Activated CD4-positive, alpha-beta T cell treated with anti-CD3 and anti-CD28 coated beads, Interleukin-2, amount 50 U/mL, for 48 hours (primary cell): ENCODE measurements at regions not wholly inside any gene's neighbourhood (a gene's known extent, or its start where the extent isn't known, plus 50 kb on each side); places are given as distances from the start of the nearest gene placed in this dataset.
"Not testable (repeated sequence)": the region's sequence is repeated elsewhere in the genome, so short reads cannot be mapped to it uniquely, and the experiment has no call there.

ENCODE experiments used
- DNase-seq, 2 experiments: peaks; one replicate each; pipeline ENCODE4 v3.0.0-alpha.2; 2020

DNA sequence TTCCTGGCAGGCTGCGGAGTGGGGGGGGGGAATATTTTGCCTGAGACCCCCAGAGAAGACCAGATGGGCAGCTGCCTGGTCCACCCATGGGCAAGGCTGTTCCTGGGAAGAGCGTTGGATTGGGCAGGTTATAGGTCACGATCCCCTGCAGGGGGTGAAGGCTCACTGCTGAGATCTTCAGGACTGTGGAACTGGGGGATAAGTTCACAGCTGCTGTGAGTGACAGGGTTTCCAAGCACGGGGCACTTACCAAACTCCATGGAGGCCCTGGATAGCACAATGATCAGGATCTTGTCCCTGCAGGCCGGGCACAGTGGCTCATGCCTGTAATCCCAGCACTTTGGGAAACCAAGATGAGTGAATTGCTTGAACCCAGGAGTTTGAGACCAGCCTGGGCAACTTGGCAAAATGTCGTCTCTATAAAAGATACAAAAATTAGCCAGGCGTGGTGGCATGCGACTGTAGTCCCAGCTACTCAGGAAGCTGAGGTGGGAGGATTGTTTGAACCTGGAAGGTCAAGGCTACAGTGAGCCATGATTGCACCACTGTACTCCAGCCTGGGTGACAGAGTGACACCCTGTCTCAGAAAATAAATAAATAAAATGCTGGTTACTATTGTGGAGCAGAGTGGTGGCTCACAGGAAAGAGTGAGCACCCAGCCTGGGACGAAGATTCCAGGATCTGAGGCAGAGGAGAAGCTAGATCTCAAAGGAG is 68.0 kb upstream of the HELT start:
- no peak for DNase-seq

DNA sequence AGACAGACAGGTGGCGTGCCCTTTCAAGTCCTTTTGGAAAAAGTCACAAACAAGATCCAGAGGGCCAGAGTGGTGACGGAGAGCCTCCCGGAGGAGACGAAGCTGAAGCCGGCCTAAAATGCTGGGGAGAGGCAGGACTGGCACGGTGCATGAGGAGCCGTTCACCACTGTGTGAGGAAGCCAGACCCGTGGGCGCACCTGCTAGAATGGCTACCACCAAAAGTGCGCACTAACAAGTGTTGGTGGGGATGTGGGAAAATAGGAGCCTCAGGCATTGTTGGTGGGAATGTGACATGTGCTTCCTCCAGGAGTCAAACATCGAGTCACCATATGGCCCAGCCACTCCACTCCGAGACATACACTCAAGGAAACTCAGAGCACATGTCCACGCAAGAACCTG is 67.4 kb upstream of the HELT start:
- no peak for DNase-seq

DNA sequence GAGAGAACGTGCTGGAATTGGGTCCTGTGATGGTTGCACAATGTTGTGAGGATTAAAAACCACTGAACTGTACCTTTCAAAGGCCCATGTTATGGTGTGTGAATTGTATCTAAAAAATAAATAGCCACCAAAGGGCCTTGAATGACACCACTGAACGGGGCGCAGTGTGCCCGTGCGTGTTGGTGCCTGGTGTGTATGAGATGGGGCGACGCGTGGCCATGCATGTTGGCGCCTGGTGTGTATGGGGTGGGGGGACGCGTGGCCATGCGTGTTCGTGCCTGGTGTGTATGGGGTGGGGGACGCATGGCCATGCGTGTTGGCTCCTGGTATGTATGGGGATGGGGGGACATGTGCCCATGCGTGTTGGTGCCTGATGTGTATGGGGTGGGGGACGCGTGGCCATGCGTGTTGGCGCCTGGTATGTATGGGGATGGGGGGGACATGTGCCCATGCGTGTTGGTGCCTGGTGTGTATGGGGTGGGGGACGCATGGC is 66.6 kb upstream of the HELT start:
- DNase-seq: no peak

DNA sequence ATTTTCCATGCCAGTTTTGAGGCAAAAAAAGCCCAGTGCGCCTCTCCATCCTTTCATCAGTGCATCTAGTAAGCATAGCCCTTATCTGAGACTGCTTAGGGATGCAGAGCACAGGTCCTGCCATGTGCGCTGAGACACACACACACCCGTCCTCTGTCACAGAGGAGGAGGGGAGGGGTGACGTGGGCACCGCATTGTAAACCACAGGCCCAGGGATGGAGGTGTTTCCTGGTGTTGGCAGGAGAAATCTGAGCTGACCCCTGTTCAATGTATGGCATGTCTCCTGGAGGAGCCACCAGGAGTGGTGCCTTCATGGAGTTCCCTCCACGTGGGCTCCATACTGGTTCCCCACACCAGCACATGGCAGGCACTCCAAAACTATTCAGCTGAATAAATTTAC is 65.8 kb upstream of the HELT start:
- DNase-seq: no peak

DNA sequence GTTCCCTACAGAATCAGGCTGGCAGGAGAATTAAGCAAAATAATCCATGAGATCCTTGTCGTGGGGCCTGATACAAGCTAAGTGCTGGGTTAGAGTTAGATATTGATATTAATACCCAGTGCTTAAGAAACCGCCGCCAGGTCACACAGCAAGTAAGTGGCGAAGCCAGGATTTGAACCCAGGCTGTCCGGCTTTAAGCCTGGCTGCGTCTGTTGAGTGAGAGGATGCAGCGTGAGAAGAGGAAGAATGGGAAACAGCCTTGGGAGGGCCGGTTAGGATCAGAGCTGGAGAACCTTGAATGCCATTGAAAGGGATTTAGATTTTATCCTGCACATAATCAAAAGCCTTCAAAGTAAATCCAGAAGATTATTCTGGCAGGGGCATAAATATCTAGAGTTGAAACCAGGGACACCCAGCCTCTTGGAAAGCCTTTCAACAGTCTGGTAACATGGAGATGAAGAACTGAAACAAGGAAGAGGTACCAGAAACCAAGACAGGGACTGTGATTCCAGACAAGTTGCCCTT is 64.8 kb upstream of the HELT start:
- DNase-seq: no peak

DNA sequence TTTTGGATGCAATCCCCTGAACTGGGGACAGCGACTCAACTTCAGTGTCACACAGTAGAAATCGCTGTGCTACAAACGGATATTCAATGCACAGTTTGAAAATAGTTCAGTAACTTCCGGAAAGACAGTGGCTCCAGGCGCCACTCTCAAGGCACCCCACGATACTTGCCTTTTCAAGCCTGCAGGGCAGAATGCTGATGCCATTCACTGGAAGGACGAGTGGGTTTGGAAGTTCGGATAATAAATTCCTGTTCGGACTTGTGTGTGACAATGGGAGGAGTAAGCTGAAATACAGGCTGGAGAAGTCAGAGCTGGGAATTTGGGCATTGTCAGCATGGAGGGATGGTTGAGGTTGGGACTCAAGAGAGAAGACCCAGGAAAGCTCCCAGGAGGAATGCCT is 64.3 kb upstream of the HELT start:
- no peak for DNase-seq

DNA sequence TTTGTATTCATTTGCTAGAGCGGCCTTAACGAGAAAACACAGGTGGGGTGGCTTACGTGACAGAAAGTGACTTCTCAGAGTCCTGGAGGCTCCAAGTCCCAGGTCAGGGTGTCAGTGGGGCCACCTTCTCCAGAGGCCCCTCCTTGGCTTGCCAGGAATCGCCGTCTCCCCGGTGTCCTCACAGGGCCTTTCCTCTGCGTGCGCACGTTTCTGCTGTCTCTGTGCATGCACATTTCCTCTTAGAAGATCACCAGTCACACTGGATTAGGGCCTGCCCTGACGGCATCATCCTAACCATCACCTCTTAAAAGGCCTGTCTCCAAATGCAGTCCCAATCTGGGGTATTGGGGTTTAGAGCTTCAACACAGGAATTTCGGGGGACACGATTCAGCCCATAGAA is 63.8 kb upstream of the HELT start:
- no peak for DNase-seq

DNA sequence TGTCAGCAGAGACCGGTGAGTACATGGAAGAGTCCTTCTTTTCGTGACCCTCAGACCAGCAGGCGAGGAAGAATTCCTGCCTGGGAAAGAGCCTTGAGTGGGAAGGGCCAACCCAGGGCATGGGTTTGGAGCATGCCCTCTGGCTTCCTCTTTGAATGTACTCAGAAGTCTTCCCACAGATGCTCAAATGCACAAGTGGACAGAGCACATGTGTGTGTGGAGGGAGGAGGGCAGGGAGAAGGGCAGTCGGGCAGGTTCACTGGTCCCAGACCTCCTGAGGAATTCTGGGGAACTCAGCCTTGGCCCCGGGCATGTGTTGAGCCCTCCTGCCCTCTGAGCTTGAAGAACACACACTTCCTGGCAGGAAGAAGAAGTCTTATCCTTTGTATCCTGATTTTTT is 63.2 kb upstream of the HELT start:
- no peak for DNase-seq

DNA sequence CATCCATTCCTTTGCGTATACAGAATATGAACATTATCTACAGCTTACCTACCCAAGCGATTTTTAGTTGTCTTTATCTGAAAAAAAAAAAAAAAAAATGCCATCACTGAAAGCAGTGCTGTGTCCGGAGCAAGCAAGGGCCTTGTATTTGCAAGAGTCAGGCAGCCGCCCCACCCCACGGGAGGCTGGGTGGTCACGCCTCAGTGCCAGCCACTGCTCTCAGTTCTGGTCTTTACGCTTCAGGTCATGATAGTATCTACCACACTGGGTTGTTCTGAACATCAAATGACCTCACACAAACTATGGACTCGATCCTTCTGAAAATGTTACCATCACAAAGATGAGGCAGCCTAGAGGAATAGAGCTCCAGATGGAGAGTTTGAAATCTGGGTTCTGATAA is 62.7 kb upstream of the HELT start:
- no peak for DNase-seq

DNA sequence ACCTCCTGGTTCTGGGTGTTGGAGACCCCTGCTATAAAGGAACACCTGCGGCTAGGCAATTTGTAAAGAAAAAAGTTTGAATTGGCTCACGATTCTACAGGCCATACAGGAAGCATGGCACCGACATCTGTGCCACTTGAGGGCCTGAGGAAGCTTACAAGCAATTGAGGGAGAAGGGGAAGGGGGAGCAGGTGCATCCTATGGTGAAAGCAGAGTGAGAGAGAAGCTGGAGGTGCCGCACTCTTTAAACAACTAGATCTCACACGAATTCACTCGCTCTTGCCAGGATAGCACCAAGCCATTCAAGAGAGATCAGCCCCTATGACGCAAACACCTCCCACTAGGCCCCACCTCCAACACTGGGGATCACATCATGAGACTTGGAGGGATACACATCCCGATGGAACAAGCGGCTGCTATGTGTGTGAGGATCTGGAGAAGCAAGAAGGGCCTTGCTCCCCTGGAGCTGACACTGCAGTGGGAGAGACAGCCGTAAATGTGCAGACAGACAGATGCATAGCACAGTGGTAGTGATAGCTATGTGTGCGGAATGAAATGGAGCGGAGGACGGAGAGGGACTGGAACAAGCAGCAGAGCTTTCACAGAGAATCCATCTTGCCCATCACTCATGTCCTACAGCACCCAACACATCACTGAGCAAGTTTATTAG is 60.7 kb upstream of the HELT start:
- no peak for DNase-seq

DNA sequence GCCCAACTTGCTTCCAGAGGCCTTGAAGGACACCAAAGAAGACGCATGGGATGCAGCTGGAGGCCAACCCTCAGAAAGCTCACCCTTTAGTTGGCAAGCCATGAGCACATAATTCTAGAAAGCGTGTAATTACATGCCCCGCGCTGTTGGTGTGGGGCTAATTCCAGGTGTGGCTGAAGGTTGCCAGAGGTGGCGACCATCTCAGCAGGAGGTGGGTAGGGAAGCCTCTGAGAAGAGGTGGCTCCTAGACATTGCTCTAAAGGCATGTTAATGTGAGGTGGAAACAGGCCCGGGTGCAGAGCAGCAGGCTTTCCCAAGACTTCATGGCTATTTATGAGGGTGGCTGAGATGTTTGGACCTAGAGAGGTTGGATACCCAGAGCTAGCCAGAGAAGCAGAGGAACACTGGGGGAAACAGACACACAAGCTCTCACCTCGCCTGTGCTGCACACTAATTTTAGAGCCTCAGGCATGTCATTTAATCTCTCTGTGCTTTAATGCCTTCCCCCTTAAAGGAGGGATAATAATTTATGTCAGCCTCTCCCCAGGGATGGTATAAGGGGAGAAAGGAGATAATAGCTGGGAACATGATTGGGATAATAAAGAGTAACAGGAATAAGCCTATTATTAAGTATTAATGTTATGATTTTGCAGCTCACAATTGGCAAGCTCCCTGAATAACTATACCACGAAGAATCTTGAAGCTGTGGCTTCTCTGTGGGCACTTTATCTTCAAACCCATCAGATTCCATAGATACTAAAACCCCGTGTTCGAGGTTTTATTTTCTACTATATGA is 60.0 kb upstream of the HELT start:
- DNase-seq: no peak

DNA sequence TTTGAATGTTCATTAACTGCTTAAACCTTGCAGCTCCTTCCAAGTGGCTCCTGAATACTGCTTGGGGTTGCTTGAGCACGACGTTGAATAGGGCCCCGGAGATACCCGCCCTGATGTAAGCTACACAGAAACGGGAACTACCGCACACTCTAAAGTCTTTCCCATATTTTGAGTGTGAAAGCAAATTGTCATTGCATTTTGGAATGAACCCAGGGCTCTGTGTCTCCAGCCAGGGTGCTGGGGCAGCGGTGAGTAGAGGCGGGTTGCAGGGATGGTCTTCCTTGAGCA is 59.4 kb upstream of the HELT start:
- no peak for DNase-seq

DNA sequence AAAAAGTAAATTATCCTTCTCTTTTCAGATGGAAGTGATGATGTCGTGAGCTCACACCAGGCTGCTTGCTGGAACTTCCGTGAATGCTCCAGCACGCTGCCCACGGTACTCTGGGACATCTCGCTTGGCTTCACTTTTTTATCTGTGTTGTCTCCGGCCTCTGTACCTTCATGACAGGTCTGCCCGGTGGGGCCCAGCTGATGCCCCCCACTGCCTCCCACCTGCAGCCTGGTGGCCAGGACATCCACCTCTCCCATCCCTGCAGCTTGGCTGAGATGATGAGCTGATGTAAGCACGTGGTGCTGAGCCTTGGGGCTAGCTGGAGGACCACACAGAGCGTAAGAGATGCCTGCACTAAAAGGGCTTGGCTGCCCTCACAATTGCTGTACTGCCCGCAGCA is 59.0 kb upstream of the HELT start:
- DNase-seq: no peak

DNA sequence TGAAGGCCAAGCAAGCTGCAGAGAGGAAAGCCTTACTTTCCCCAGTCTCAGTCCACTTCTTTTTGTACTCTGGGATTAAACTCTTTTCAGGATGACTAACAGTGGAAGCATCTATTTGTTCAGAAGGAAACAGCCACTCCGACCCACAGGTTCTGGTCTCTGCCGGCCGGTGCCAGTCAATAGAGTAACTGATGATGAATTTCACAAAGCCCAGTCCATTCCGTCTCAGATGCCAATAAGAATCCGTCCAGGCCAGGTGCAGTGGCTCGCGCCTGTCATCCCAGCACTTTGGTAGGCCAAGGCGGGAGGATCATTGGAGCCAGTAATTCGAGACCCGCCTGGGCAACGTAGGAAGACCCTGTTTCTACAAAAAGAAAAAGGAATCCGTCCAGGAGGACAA is 58.5 kb upstream of the HELT start:
- DNase-seq: no peak

DNA sequence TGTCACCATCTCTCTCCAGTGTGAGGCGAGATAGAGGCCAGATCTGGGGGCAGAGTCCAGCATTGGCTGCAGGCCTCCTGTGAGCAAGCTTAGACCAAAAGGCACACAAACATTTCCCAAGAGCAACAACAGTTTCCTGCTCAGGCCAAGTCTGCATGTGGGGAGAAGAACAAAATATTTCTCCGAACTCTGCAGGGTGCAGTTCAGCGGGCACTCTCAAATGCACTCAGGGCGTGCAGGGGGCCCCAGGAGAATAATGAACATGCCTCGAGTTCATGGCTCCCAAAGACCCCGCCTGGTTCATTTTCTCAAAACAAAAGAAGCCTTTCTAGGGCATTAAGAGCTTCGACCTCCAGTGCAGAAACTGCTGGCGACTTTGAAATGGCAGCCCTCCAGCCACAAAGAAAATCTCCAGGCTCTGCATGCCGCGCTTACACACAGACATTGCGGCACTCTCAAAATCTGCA is 57.8 kb upstream of the HELT start:
- DNase-seq: no peak

DNA sequence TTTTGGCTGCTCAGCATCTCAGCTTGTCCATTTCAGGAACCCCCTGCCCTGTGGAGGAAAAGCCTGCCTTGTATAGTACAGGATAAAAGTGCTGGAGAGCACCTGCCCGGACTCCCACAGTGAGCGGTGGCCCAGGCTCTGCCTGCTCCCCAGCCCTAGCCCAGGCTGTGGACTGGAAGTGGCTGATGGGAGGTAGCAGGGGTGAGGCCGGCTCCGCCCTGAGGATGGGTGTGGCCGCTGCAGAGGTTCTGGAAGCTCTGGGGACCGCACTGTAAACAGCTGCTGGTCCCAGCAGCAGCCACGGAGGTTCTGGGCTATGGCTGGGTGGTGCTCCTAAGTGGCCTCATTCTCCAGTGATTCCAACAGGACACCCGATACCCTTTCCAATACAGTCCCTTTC is 56.6 kb upstream of the HELT start:
- no peak for DNase-seq

DNA sequence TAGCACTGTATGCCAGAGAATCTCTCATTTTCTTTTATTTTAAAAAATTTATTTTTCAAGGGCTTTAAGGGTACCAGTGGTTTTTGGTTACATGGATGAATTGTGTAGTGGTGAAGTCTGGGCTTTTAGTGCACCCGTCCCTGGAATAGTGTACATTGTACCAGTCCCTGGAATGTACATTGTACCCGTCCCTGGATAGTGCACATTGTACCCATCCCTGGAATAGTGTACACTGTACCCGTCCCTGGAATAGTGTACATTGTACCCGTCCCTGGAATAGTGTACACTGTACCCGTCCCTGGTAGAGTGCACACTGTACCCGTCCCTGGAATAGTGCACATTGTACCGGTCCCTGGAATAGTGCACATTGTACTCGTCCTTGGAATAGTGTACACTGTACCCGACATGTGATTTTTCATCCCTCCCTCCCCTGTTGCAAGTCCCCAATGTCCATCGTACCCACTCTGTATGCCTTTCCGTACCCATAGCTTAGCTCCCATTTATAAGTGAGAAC is 56.1 kb upstream of the HELT start:
- no peak for DNase-seq

DNA sequence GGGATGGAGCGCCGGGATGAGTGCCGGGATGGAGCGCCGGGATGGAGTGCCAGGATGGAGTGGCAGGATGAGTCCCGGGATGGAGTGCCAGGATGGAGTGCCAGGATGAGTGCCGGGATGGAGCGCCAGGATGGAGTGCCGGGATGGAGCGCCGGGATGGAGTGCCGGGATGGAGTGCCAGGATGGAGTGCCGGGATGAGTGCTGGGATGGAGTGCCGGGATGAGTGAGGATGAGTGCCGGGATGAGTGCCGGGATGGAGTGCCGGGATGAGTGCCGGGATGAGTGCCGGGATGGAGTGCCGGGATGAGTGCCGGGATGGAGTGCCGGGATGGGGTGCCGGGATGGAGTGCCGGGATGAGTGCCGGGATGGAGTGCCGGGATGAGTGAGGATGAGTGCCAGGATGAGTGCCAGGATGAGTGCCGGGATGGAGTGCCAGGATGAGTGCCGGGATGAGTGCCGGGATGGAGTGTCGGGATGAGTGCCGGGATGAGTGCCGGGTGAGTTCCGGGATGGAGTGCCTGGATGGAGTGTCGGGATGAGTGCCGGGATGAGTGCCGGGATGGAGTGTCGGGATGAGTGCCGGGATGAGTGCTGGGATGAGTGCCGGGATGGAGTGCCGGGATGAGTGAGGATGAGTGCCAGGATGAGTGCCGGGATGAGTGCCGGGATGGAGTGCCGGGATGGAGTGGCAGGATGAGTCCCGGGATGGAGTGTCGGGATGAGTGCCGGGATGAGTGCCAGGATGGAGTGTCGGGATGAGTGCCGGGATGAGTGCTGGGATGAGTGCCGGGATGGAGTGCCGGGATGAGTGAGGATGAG is 52.9 kb upstream of the HELT start:
- DNase-seq: peak in 1 of 2 experiments; percentile 18

DNA sequence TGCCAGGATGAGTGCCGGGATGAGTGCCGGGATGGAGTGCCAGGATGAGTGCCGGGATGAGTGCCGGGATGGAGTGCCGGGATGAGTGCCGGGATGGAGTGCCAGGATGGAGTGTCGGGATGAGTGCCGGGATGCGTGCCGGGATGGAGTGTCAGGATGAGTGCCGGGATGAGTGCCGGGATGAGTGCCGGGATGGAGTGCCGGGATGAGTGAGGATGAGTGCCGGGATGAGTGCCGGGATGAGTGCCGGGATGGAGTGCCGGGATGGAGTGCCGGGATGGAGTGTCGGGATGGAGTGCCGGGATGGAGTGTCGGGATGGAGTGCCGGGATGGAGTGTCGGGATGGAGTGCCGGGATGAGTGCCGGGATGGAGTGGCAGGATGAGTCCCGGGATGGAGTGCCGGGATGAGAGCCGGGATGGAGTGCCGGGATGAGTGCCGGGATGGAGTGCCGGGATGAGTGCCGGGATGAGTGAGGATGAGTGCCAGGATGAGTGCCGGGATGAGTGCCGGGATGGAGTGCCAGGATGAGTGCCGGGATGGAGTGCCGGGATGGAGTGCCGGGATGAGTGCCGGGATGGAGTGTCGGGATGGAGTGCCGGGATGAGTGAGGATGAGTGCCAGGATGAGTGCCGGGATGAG is 52.1 kb upstream of the HELT start:
- DNase-seq: peak; percentile 16 to 23

DNA sequence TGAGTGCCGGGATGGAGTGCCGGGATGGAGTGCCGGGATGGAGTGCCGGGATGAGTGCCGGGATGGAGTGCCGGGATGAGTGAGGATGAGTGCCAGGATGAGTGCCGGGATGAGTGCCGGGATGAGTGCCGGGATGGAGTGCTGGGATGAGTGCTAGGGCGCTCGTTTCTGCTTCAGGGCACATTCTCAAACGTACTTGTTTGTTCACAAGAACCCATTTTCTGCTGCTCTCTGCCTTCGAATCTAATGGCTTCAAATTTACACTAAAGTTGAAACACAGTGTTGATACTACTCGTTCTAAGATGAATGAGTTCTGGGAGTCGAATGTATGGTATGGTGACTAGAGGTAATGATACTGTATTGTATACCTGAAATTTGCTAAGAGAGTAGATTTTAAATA is 50.6 kb upstream of the HELT start:
- not testable (repeated sequence) for DNase-seq

DNA sequence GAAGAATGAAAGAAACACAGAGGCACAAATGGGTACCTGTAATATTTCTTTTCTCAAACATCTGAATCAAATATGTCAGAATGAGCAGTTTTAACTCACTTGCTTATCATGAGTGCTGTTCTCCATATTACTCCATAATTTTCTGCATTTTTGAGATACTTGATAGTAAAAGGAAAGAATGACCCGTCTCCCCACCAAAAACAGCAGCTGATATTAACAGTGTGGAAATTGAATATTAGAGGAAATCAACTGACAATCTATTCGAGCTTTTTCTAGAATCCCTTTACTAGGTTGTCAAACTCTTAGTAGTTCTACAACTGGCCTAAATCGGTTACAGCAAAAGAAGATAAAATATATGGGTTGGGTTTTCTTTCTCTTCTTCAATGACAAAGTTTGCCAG is 49.9 kb upstream of the HELT start:
- DNase-seq: no peak
